ENCODE measurements at regions not wholly inside any gene's neighbourhood (a gene's known extent, or its start where the extent isn't known, plus 50 kb on each side); places are given as distances from the start of the nearest gene placed in this dataset.
"Not testable (repeated sequence)": the region's sequence is repeated elsewhere in the genome, so short reads cannot be mapped to it uniquely, and the experiment has no call there.

DNA sequence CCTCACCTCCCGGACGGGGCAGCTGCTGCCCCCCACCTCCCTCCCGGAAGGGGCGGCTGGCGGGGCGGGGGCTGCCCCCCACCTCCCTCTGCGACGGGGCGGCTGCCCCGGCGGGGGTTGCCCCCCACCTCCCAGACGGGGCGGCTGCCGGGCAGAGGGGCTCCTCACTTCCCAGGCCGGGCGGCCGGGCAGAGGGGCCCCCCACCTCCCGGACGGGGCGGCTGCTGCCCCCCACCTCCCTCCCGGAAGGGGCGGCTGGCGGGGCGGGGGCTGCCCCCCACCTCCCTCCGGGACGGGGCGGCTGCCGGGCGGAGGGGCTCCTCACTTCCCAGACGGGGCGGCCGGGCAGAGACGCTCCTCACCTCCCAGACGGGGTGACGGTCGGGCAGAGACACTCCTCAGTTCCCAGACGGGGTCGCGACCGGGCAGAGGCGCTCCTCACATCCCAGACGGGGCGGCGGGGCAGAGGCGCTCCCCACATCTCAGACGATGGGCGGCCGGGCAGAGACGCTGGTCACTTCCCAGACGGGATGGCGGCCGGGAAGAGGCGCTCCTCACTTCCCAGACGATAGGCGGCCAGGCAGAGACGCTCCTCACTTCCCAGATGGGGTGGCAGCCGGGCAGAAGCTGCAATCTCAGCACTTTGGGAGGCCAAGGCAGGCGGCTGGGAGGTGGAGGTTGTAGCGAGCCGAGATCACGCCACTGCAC lies 1218.8 kb downstream of the GATA3 start:
- not testable (repeated sequence) for DNase-seq

DNA sequence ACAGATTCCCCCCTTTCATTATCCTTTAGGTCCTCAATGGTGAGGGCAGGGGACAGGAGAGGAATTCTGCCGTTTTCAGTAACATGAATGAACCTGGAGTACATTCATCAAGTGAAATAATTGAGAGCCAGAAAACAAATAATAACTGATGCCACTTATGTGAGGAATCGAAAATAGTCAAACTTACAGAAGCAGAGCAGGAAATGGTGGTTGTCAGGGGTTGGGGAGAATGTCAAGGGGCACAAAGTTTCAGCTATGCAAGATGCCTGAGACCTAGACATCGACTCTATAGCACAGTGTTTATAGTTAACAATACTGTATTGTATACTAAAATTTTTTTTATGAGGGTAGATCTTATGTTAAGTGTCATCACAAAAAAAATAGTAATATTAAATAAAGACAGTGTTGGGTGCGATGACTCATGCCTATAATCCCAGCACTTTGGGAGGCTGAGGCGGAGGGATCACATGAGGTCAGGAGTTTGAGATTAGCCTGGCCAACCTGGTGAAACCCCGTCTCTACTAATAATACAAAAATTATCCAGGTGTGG lies 1219.8 kb downstream of the GATA3 start:
- DNase-seq, result no peak

GRCh38 chr10:9275861-9276260 lies 1221.4 kb downstream of the GATA3 start:
- no peak for DNase-seq

DNA sequence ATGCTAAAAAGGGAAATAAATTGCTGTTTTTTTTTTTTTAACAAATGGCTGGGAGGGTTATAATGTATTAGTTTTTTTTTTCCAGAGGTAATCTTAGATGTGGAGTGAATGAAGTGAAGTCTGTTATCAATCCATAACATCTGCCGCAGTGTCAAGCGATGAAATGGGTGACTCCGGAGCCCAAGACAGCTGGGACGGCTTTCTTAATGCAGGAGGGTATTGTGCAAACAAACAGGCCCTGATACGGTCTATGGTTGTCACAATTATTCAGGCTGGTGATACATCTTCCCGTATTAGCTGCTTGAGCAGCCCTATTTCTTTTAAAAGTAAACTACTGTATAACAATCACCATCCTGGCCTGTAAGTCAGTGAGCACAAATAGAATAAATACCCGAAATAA lies 1231.2 kb downstream of the GATA3 start:
- no peak for DNase-seq

DNA sequence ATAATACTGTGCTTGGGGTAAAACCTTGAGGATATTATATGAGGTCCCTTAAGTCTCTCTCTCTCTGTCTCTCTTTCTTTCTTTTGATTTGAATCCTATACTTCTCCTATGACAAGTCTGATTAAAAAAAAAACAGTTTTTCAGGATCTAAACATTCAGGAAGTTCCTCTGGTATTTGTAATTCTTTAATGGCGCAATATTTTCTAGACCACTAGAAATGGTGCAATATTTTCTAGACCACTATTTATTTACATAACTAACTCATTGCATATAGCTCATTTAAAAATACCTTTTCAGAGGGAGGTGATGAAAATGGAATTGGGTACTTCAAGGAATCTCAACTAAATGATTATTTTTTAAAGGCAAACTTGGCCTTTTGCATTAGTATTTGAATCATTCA lies 1235.3 kb downstream of the GATA3 start:
- no peak for DNase-seq

- DNase-seq, result no peak
These were observed 1236.6 kb downstream of the GATA3 start for GRCh38 chr10:9291081-9291480.

DNA sequence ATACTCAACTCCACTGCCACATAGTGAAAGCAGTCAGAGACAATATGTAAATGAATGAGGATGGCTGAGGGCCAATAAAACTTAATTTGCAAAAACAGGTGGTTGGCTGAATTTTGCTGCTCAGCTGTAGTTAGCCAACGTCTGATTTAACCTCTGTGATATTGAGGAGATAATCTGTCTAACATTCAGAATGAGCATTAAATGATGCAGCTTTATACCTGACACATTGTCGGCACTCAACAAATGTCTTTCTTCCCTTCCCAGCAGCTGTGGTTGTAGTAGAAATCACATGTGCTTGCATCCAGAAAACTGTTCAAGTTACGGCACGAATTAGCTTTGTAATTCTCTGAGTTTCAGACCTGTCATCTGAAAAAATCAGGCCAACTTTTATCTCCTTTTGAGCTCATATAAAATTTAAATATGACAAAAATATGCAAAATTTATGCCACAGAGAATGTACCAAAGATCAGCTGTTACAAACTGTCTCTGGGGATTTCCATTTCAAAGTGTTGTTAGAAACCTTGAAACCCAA lies 1239.7 kb downstream of the GATA3 start:
- no peak for DNase-seq

DNA sequence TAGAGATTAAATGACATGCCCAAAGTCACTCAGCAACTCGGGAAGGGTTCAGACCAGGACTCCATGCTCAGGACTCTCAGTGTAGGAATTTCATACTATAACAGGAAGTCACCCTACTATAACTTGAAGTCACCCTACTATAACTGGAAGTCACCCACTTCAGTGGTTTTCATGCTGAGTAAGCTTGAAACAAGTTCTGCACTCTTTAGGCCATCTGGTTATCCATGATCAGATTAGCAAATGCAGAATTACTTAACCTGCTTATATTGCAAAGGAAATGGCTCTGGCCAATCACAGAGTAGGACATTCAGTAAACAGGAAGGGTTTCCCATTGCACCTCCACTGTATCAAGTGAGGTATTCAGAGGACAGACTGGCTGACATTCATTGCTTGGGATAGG lies 1240.4 kb downstream of the GATA3 start:
- no peak for DNase-seq

- DNase-seq, result no peak
These were observed 1241.7 kb downstream of the GATA3 start for GRCh38 chr10:9296190-9296589.

DNA sequence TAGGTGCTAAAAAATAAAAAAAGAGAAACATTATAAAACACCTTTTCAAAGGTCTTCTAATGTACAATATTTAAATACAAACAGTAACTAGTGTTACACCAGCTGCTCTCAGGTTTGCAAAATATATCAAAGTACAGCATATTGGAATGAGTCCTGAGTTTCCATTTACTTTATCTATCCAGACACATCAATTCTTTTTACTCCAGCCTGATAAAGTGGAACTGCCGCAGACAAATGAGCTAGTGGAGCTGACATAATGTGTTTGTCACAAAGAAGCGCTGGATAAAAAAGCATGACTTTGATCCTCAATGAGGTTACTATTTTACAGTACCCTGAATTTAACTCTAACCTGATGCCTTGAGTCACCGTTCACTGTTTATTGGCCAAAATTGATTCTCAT lies 1243.1 kb downstream of the GATA3 start:
- DNase-seq, result no peak

- DNase-seq, result no peak
These were observed 1245.5 kb downstream of the GATA3 start for GRCh38 chr10:9299966-9300365.

GRCh38 chr10:9301148-9301547 lies 1246.7 kb downstream of the GATA3 start:
- DNase-seq, result no peak

DNA sequence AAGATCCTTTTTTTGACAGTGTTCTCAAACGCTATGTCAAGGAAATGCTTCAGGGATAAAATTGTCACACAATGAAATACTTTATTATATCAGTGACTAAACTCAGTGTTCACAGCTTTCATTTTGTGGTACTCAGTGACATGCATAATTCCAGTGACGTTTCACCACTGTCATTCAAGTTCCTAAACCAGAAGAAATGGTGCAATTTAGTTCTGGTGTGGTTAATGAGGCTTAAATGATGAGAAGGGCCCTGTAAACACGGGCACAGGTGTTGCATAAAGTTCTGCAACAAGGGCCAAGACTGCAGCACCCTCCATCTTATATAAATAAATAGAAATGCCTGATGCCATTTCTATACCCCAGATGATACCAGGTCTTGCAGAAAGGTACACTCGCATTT lies 1247.1 kb downstream of the GATA3 start:
- no peak for DNase-seq

DNA sequence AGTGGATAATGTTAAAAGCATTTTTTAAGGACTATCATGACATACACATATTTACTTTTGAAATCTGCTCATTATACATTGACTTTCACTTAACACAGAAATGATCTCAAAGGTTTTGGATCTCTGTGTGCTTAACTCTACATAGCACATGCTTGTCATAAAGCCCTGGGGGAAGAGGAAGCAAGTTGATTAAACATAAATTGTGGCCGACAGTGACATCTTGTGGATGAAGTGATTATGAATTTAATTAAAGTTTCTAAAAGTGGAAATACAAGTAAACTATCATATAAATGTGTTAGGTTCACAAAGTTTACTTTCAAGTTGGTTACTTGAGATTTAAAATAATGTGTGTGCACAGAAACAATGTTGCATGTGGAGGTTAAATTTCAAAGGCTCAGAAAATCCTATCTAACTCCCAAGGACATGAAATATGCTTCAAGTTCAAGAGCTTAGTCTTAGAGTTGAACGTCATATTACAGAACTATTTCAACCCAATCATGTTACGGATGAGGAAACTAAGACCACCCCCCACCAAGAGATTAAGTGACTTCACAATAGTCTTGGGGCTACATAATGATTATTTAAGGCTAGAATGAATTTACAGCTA lies 1247.8 kb downstream of the GATA3 start:
- DNase-seq, result no peak

GRCh38 chr10:9305018-9305655 lies 1250.6 kb downstream of the GATA3 start:
- no peak for DNase-seq

GRCh38 chr10:9311702-9312499 lies 1257.4 kb downstream of the GATA3 start:
- no peak for DNase-seq

GRCh38 chr10:9315292-9315691 lies 1260.8 kb downstream of the GATA3 start:
- DNase-seq, result no peak

DNA sequence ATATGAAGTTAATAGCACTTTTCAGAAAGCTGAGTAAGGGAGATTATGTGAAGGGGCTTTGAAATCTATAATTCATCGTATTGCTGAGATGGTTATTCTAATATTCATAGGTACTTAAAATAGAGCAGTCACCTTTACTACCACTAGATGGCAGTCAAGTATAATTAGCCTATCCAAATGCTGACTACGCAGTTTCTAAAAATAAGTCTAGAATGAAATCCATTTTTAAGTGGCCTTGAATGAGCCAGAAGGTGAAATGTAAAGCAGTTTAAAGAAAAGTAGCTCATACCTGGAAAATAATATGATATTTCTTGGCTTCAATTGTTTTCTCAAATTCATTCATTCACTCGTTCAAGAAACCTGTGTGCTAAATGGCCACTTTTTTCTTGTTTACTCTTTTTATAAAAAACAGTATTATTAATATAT lies 1277.1 kb downstream of the GATA3 start:
- DNase-seq, result no peak

GRCh38 chr10:9334270-9334669 lies 1279.8 kb downstream of the GATA3 start:
- DNase-seq, result no peak

- no peak for DNase-seq
These were observed 1285.2 kb downstream of the GATA3 start for GRCh38 chr10:9339716-9340115.

- DNase-seq, result no peak
These were observed 1288.5 kb downstream of the GATA3 start for GRCh38 chr10:9342885-9343570.

DNA sequence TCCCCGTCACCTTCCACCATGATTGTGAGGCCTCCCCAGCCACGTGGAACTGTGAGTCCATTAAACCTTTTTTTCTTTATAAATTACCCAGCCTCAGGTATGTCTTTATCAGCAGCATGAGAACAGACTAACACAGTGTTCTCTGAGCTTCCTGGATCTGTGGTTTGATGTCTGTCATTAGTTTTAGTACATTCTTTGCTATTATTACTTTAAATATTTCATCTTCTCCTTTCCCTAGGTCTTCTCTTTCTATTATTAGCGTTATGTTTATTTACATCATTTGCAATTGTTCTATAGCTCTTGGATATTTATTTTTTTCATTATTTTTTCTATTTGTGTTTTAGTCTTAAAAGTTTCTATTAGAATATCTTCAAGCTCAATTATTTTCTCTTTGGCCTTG lies 1293.4 kb downstream of the GATA3 start:
- not testable (repeated sequence) for DNase-seq
